Activated CD4-positive, alpha-beta memory T cell treated with anti-CD3 and anti-CD28 coated beads, Interleukin-2, amount 10 ng/mL, durations not matched to agents 7 days and 5 days (primary cell): ENCODE measurements at regions not wholly inside any gene's neighbourhood (a gene's known extent, or its start where the extent isn't known, plus 50 kb on each side); places are given as distances from the start of the nearest gene placed in this dataset.
"Not testable (repeated sequence)": the region's sequence is repeated elsewhere in the genome, so short reads cannot be mapped to it uniquely, and the experiment has no call there.

Source experiments
- CTCF ChIA-PET: fragments of 350-600 bp; sonication (Branson Sonifier 250); formaldehyde crosslinking; loops from one replicate; lab custom pipeline; 2021; ENCODE audit warnings: antibody characterized with exemption, inconsistent platforms; lab: Charles Lee
- POLR2A ChIA-PET: fragments of 350-600 bp; sonication (Branson Sonifier 250); formaldehyde crosslinking; loops from one replicate; lab custom pipeline; 2021; ENCODE audit warnings: antibody characterized with exemption; lab: Charles Lee
- DNase-seq: peaks from one replicate; pipeline ENCODE4 v3.0.0-alpha.2; 2020
- H3K27ac Mint-ChIP-seq: one replicate; pipeline ENCODE4 v1.8.0; 2021; ENCODE audit warnings: mild to moderate bottlenecking, mixed read lengths
- H3K27me3 Mint-ChIP-seq: one replicate; pipeline ENCODE4 v1.8.0; 2021; ENCODE audit warnings: mixed read lengths
- H3K36me3 Mint-ChIP-seq: one replicate; pipeline ENCODE4 v1.8.0; 2021; ENCODE audit warnings: low read depth, mixed read lengths
- H3K4me1 Mint-ChIP-seq: one replicate; pipeline ENCODE4 v1.8.0; 2021; ENCODE audit warnings: mixed read lengths
- H3K4me3 Mint-ChIP-seq: one replicate; pipeline ENCODE4 v1.8.0; 2021; ENCODE audit warnings: mild to moderate bottlenecking, mixed read lengths
- H3K9me3 Mint-ChIP-seq: one replicate; pipeline ENCODE4 v1.8.0; 2021; ENCODE audit warnings: mixed read lengths

- H3K4me3 Mint-ChIP-seq, result no peak overlapping the region
- H3K4me1 Mint-ChIP-seq, result no peaks in the 10 kb centered on the region
- ChIA-PET CTCF (no interaction called here), POLR2A (no interaction called here)
- H3K27ac Mint-ChIP-seq, result no peak overlapping the region
- no peak for DNase-seq
- H3K27me3 Mint-ChIP-seq, result no peaks in the 10 kb centered on the region
- H3K36me3 Mint-ChIP-seq, result no peaks in the 10 kb centered on the region
- H3K9me3 Mint-ChIP-seq, result no peaks in the 10 kb centered on the region
These were observed 66.5 kb downstream of the DMP1 start for GRCh38 chr4:87716371-87717265.

- no peaks in the 10 kb centered on the region for H3K27me3 Mint-ChIP-seq
- H3K4me1 Mint-ChIP-seq, result no peaks in the 10 kb centered on the region
- no peaks in the 10 kb centered on the region for H3K36me3 Mint-ChIP-seq
- ChIA-PET POLR2A (no interaction called here), CTCF (no interaction called here)
- H3K27ac Mint-ChIP-seq, result no peak overlapping the region
- H3K9me3 Mint-ChIP-seq, result no peaks in the 10 kb centered on the region
- no peak for DNase-seq
- no peak overlapping the region for H3K4me3 Mint-ChIP-seq
These were observed 67.4 kb downstream of the DMP1 start for GRCh38 chr4:87717276-87718031.

GRCh38 chr4:87718217-87718835, 68.2 kb downstream of the DMP1 start:
- no peaks in the 10 kb centered on the region for H3K4me1 Mint-ChIP-seq
- no peak overlapping the region for H3K27ac Mint-ChIP-seq
- ChIA-PET CTCF (no interaction called here), POLR2A (no interaction called here)
- no peaks in the 10 kb centered on the region for H3K9me3 Mint-ChIP-seq
- H3K36me3 Mint-ChIP-seq, result no peaks in the 10 kb centered on the region
- H3K27me3 Mint-ChIP-seq, result no peaks in the 10 kb centered on the region
- DNase-seq, result no peak
- no peak overlapping the region for H3K4me3 Mint-ChIP-seq

- no peak for DNase-seq
- Mint-ChIP-seq H3K4me3 (no peak overlapping the region), H3K4me1 (no peaks in the 10 kb centered on the region), H3K9me3 (peaks cover 6% of the 10 kb centered on the region), H3K27ac (no peak overlapping the region), H3K27me3 (no peaks in the 10 kb centered on the region), H3K36me3 (no peaks in the 10 kb centered on the region)
- POLR2A ChIA-PET, result no interaction called here
- CTCF ChIA-PET, result no interaction called here
These were observed 70.1 kb downstream of the DMP1 start for GRCh38 chr4:87720094-87720691.

GRCh38 chr4:87725287-87725686, 74.1 kb upstream of the IBSP start:
- H3K36me3 Mint-ChIP-seq, H3K4me1 Mint-ChIP-seq, CTCF ChIA-PET, POLR2A ChIA-PET, H3K27me3 Mint-ChIP-seq, DNase-seq, H3K27ac Mint-ChIP-seq, H3K4me3 Mint-ChIP-seq: not testable (repeated sequence)
- H3K9me3 Mint-ChIP-seq, result peaks cover 12% of the 10 kb centered on the region

- ChIA-PET CTCF (no interaction called here), POLR2A (no interaction called here)
- no peaks in the 10 kb centered on the region for H3K4me1 Mint-ChIP-seq
- no peaks in the 10 kb centered on the region for H3K9me3 Mint-ChIP-seq
- DNase-seq, result no peak
- H3K36me3 Mint-ChIP-seq, result no peaks in the 10 kb centered on the region
- peaks cover 3% of the 10 kb centered on the region for H3K27me3 Mint-ChIP-seq
- no peak overlapping the region for H3K27ac Mint-ChIP-seq
- H3K4me3 Mint-ChIP-seq, result no peak overlapping the region
These were observed 67.2 kb upstream of the IBSP start for GRCh38 chr4:87732033-87732765.

- H3K9me3 Mint-ChIP-seq, result no peaks in the 10 kb centered on the region
- no peak for DNase-seq
- peaks cover 3% of the 10 kb centered on the region for H3K27me3 Mint-ChIP-seq
- H3K27ac Mint-ChIP-seq, result no peak overlapping the region
- ChIA-PET CTCF (no interaction called here), POLR2A (no interaction called here)
- no peaks in the 10 kb centered on the region for H3K36me3 Mint-ChIP-seq
- no peak overlapping the region for H3K4me3 Mint-ChIP-seq
- H3K4me1 Mint-ChIP-seq, result no peaks in the 10 kb centered on the region
These were observed 65.3 kb upstream of the IBSP start for GRCh38 chr4:87734084-87734483.

GRCh38 chr4:87734936-87735335, 64.4 kb upstream of the IBSP start:
- no peak for DNase-seq
- no peaks in the 10 kb centered on the region for H3K9me3 Mint-ChIP-seq
- H3K27ac Mint-ChIP-seq, result no peak overlapping the region
- ChIA-PET POLR2A (no interaction called here), CTCF (interaction anchor here (0.7 kb wide), 1 partner anchor 456 kb away, joined by 3 read pairs; no protein-coding TSS in a partner anchor)
- H3K27me3 Mint-ChIP-seq, result no peaks in the 10 kb centered on the region
- H3K4me3 Mint-ChIP-seq, result no peak overlapping the region
- no peaks in the 10 kb centered on the region for H3K4me1 Mint-ChIP-seq
- no peaks in the 10 kb centered on the region for H3K36me3 Mint-ChIP-seq

- ChIA-PET CTCF (no interaction called here), POLR2A (no interaction called here)
- H3K4me3 Mint-ChIP-seq, result no peak overlapping the region
- H3K27ac Mint-ChIP-seq, result no peak overlapping the region
- DNase-seq, result no peak
- H3K9me3 Mint-ChIP-seq, result no peaks in the 10 kb centered on the region
- no peaks in the 10 kb centered on the region for H3K36me3 Mint-ChIP-seq
- H3K27me3 Mint-ChIP-seq, result peaks cover 4% of the 10 kb centered on the region
- H3K4me1 Mint-ChIP-seq, result no peaks in the 10 kb centered on the region
These were observed 60.9 kb upstream of the IBSP start for GRCh38 chr4:87738483-87738882.

GRCh38 chr4:87739494-87739893, 59.9 kb upstream of the IBSP start:
- Mint-ChIP-seq H3K27ac (no peak overlapping the region), H3K36me3 (no peaks in the 10 kb centered on the region), H3K9me3 (no peaks in the 10 kb centered on the region), H3K4me1 (no peaks in the 10 kb centered on the region), H3K4me3 (no peak overlapping the region), H3K27me3 (peaks cover 4% of the 10 kb centered on the region)
- no peak for DNase-seq
- ChIA-PET CTCF (no interaction called here), POLR2A (no interaction called here)

GRCh38 chr4:87745064-87745807, 54.1 kb upstream of the IBSP start:
- Mint-ChIP-seq H3K27ac (no peak overlapping the region), H3K9me3 (peaks cover 2% of the 10 kb centered on the region), H3K27me3 (peaks cover 4% of the 10 kb centered on the region), H3K4me3 (no peak overlapping the region), H3K4me1 (no peaks in the 10 kb centered on the region), H3K36me3 (no peaks in the 10 kb centered on the region)
- ChIA-PET POLR2A (no interaction called here), CTCF (no interaction called here)
- DNase-seq, result no peak

- POLR2A ChIA-PET, result no interaction called here
- Mint-ChIP-seq H3K4me3 (no peak overlapping the region), H3K9me3 (peaks cover 2% of the 10 kb centered on the region), H3K27me3 (peaks cover 5% of the 10 kb centered on the region), H3K4me1 (no peaks in the 10 kb centered on the region), H3K36me3 (no peaks in the 10 kb centered on the region), H3K27ac (no peak overlapping the region)
- CTCF ChIA-PET, result no interaction called here
- DNase-seq, result no peak
These were observed 53.4 kb upstream of the IBSP start for GRCh38 chr4:87746001-87746400.
